Testis (tissue), 2 donors: ENCODE measurements at regions not wholly inside any gene's neighbourhood (a gene's known extent, or its start where the extent isn't known, plus 50 kb on each side); places are given as distances from the start of the nearest gene placed in this dataset.

Experiments
- CTCF ChIP-seq, 3 experiments: fragments of 450-650 bp in 2 of 3; fragments of 200-600 bp in 1 of 3; sonication (generic) in 1 of 3; IDR thresholded peaks; one replicate each; pipeline ENCODE4 v1.5.1; 2016 to 2019; ENCODE audit warnings: antibody characterized with exemption in 3 of 3, mild to moderate bottlenecking in 2 of 3, moderate library complexity in 1 of 3
- POLR2A ChIP-seq: fragments of 450-650 bp; IDR thresholded peaks from one replicate; pipeline ENCODE4 v1.6.1; 2017; ENCODE audit warnings: antibody characterized with exemption, mild to moderate bottlenecking, moderate library complexity

- TF ChIP-seq CTCF (IDR thresholded peaks at IDR 0.05) (no peak), POLR2A (no peak)
Measured at GRCh38 chr18:1438458-1438910, 533.8 kb downstream of the ADCYAP1 start.
